ENCODE measurements at regions not wholly inside any gene's neighbourhood (a gene's known extent, or its start where the extent isn't known, plus 50 kb on each side); places are given as distances from the start of the nearest gene placed in this dataset.

DNA sequence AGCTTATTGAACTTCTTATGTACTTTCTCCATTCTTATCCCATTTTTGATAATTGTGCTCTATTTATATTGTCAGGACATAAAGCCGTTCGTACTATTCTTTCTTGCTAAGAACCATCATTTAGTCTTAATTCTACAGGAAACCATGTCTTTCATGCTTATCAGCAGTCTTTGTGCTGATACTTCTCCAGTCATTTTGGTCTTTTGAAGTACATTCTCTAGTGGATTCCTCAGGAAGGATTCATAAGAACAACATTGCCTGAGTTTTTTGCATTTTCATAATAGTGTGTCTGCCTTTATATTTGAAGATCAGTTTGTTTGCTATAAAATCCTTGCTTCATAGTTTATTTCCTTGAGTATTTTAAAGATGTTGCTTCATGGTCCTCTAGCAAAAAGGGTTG lies 126.6 kb upstream of the NEO1 start:
- Histone ChIP-seq H3K4me3 (ENCODE audit: low read length) (no peak overlapping the region), H3K27ac (ENCODE audit: low read length) (no peak overlapping the region), H3K9me3 (ENCODE audit: control insufficient read depth, insufficient read depth, low read length) (no peaks in the 10 kb centered on the region), H3K27me3 (ENCODE audit: control insufficient read depth, insufficient read depth, low read length) (peaks cover 8% of the 10 kb centered on the region), H3K4me1 (ENCODE audit: control insufficient read depth, insufficient read depth, low read length) (no peaks in the 10 kb centered on the region), H3K36me3 (ENCODE audit: control insufficient read depth, insufficient read depth, low read length) (no peaks in the 10 kb centered on the region)
- Mint-ChIP-seq H3K27ac (no peak overlapping the region), H3K4me1 (peaks cover 0 to 6% of the 10 kb centered on the region in 2 donors), H3K4me3 (no peak overlapping the region), H3K36me3 (no peaks in the 10 kb centered on the region), H3K27me3 (ENCODE audit: low read depth in 2 of 2) (peaks cover 13 to 21% of the 10 kb centered on the region in 2 donors), H3K9me3 (no peaks in the 10 kb centered on the region)
- DNase-seq (no peak), ATAC-seq (no peak)
- TF ChIP-seq, protein P1, sequence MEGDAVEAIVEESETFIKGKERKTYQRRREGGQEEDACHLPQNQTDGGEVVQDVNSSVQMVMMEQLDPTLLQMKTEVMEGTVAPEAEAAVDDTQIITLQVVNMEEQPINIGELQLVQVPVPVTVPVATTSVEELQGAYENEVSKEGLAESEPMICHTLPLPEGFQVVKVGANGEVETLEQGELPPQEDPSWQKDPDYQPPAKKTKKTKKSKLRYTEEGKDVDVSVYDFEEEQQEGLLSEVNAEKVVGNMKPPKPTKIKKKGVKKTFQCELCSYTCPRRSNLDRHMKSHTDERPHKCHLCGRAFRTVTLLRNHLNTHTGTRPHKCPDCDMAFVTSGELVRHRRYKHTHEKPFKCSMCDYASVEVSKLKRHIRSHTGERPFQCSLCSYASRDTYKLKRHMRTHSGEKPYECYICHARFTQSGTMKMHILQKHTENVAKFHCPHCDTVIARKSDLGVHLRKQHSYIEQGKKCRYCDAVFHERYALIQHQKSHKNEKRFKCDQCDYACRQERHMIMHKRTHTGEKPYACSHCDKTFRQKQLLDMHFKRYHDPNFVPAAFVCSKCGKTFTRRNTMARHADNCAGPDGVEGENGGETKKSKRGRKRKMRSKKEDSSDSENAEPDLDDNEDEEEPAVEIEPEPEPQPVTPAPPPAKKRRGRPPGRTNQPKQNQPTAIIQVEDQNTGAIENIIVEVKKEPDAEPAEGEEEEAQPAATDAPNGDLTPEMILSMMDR (IDR thresholded peaks at IDR 0.05), result no peak
- WGBS (ENCODE audit: insufficient coverage), result 71% methylated on average over 2 of the region's 2 CpGs
- intact Hi-C loops (cut with micrococcal nuclease), result no loop called here

DNA sequence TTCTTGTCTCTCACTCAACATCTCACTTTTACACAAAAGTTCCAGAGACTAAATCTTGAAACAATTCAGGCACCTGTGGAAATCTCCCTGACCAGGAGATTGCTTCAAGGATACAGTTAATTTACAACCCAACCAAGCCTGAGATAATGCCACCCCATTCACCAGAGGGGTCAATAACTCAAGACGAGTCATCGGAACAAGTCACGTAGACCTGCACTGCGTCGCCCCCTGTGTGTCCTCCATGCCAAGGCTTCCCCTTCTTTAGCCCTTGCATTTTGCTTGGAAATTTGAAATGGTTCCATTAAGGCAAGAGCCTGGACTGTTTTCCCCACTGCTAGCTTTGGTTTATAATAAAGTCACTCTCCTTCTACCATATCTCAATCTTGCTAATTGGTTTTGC lies 129.0 kb upstream of the NEO1 start:
- no peak overlapping the region for H3K4me3 Mint-ChIP-seq
- intact Hi-C loops (cut with micrococcal nuclease), result no loop called here

DNA sequence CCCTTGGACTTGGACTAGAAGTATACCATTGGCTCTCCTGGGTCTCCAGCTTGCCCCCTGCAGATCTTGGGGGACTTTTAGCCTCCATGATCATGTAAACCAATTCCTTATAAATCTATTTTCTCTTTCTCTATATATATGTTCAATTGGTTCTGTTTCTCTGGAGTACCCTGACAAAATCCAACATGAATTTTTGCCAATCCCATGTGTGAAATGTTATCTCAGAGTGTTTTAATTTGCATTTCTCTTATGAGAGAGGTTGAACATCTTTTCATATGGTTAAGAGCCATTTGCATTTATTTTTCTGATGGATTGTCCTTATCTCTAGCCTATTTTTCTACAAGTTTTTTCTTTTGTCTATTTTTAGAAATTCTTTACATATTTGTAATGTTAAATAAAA lies 131.7 kb upstream of the NEO1 start:
- ATAC-seq, result no peak
- Mint-ChIP-seq H3K4me3 (no peak overlapping the region), H3K27me3 (ENCODE audit: low read depth in 2 of 2) (peaks cover 4 to 10% of the 10 kb centered on the region in 2 donors), H3K27ac (no peak overlapping the region), H3K4me1 (no peaks in the 10 kb centered on the region), H3K9me3 (no peaks in the 10 kb centered on the region), H3K36me3 (no peaks in the 10 kb centered on the region)
- Histone ChIP-seq H3K27ac (ENCODE audit: low read length) (no peak overlapping the region), H3K27me3 (ENCODE audit: control insufficient read depth, insufficient read depth, low read length) (peaks cover 7% of the 10 kb centered on the region), H3K4me1 (ENCODE audit: control insufficient read depth, insufficient read depth, low read length) (no peaks in the 10 kb centered on the region), H3K9me3 (ENCODE audit: control insufficient read depth, insufficient read depth, low read length) (no peaks in the 10 kb centered on the region), H3K4me3 (ENCODE audit: low read length) (no peak overlapping the region), H3K36me3 (ENCODE audit: control insufficient read depth, insufficient read depth, low read length) (no peaks in the 10 kb centered on the region)
- intact Hi-C loops (cut with micrococcal nuclease), result no loop called here
- no peak for DNase-seq
- TF ChIP-seq, protein P1 (IDR thresholded peaks at IDR 0.05), result no peak

More for the DNA sequence above, 129.0 kb upstream of the NEO1 start:
- peaks cover 8% of the 10 kb centered on the region for H3K27me3 ChIP-seq (ENCODE audit: control insufficient read depth, insufficient read depth, low read length)
- no peaks in the 10 kb centered on the region for H3K36me3 ChIP-seq (ENCODE audit: control insufficient read depth, insufficient read depth, low read length)
- DNase-seq (no peak), ATAC-seq (no peak)
- peaks cover 0 to 4% of the 10 kb centered on the region in 2 donors for H3K4me1 Mint-ChIP-seq
- no peaks in the 10 kb centered on the region for H3K9me3 Mint-ChIP-seq
- no peak overlapping the region for H3K27ac ChIP-seq (ENCODE audit: low read length)
- no peaks in the 10 kb centered on the region for H3K4me1 ChIP-seq (ENCODE audit: control insufficient read depth, insufficient read depth, low read length)
- WGBS (ENCODE audit: insufficient coverage), result 83% methylated on average over 5 of the region's 5 CpGs
- no peaks in the 10 kb centered on the region for H3K9me3 ChIP-seq (ENCODE audit: control insufficient read depth, insufficient read depth, low read length)
- H3K36me3 Mint-ChIP-seq, result no peaks in the 10 kb centered on the region
- no peak overlapping the region for H3K4me3 ChIP-seq (ENCODE audit: low read length)
- H3K27ac Mint-ChIP-seq, result no peak overlapping the region
- TF ChIP-seq, protein P1 (IDR thresholded peaks at IDR 0.05), result no peak
- H3K27me3 Mint-ChIP-seq (ENCODE audit: low read depth in 2 of 2), result peaks cover 13 to 21% of the 10 kb centered on the region in 2 donors

DNA sequence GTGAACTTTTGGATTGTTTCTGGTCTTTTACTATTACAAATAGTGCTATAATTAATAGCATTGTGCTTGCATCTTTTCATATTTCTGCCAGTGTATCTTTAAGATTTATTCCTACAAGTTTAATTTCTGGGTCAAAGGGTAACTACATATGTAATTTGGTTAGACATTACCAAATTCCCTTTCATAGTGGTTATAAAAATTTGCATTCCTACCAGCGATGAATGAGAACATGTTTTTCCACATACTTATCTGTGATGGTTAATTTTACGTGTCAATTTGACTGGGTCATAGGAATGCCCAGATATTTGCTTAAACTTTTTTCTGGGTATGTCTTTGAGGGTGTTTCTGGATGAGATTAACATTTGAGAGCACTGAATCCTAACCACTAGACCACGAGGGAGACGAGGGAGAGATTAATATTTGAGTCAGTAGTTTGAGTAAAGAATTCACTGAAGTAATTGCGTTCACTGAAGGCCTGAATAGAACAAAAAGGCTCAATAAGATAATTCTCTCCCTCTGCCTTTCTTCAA lies 132.3 kb upstream of the NEO1 start:
- Histone ChIP-seq H3K27ac (ENCODE audit: low read length) (no peak overlapping the region), H3K4me1 (ENCODE audit: control insufficient read depth, insufficient read depth, low read length) (no peaks in the 10 kb centered on the region), H3K27me3 (ENCODE audit: control insufficient read depth, insufficient read depth, low read length) (peaks cover 5% of the 10 kb centered on the region), H3K4me3 (ENCODE audit: low read length) (no peak overlapping the region), H3K36me3 (ENCODE audit: control insufficient read depth, insufficient read depth, low read length) (no peaks in the 10 kb centered on the region), H3K9me3 (ENCODE audit: control insufficient read depth, insufficient read depth, low read length) (no peaks in the 10 kb centered on the region)
- H3K27me3 Mint-ChIP-seq (ENCODE audit: low read depth in 2 of 2), result peaks cover 3 to 5% of the 10 kb centered on the region in 2 donors
- intact Hi-C loops (cut with micrococcal nuclease), result no loop called here
- H3K4me3 Mint-ChIP-seq, result no peak overlapping the region
- H3K4me1 Mint-ChIP-seq, result no peaks in the 10 kb centered on the region
- DNase-seq (no peak), ATAC-seq (no peak)
- TF ChIP-seq, protein P1 (IDR thresholded peaks at IDR 0.05), result no peak
- no peak overlapping the region for H3K27ac Mint-ChIP-seq
- WGBS (ENCODE audit: insufficient coverage), result 63% methylated on average over 4 of the region's 5 CpGs
- H3K9me3 Mint-ChIP-seq, result no peaks in the 10 kb centered on the region
- no peaks in the 10 kb centered on the region for H3K36me3 Mint-ChIP-seq

Data from natural killer cell (primary cell).